ENCODE measurements at regions not wholly inside any gene's neighbourhood (a gene's known extent, or its start where the extent isn't known, plus 50 kb on each side); places are given as distances from the start of the nearest gene placed in this dataset.

DNA sequence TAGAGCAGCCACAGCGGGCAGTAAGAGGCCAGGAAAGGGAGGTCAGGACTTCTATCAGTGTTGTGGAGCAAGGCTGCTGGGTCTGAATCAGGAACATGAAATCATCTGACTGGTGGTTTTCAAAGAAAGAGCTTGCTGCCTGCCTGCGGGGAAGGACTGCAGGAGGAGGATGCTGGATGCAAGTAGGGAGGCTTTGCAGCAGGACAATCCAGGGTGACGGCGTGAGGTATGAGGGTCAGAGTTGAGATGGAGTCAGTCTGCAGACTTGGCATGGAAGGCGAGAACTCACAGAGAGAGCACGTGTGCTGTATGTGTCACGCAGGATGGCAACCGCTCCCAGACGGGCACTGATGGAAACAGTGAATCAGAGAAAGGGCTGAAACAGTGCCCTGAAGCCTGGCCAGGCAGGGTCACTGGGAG is 59.2 kb upstream of the CD93 start:
- H3K4ac ChIP-seq (ENCODE audit: low read depth, low read length): peak overlapping the region; percentile 52
- H3K9ac ChIP-seq (ENCODE audit: low read depth, low read length): no peak overlapping the region
- no peak overlapping the region for H2BK5ac ChIP-seq (ENCODE audit: low read depth, low read length, poor library complexity, severe bottlenecking)
- intact Hi-C loops (cut with micrococcal nuclease): loop anchor here (10.0 kb wide), 1 partner anchor 210 kb away; the partner anchor contains the start of gene NXT1
- H4K8ac ChIP-seq (ENCODE audit: low read depth in 2 of 2, low read length in 2 of 2): peak overlapping the region in 1 of 2 experiments; percentile 13; a peak in 1 of 4 replicates
- H4K20me1 ChIP-seq (ENCODE audit: insufficient read depth, low read length): no peaks in the 10 kb centered on the region
- POLR2A ChIA-PET (ENCODE audit: unreplicated experiment): interaction anchor here (0.7 kb wide), 1 partner anchor 89 kb away, joined by 4 read pairs; no protein-coding TSS in a partner anchor
- TF ChIP-seq, protein P1, sequence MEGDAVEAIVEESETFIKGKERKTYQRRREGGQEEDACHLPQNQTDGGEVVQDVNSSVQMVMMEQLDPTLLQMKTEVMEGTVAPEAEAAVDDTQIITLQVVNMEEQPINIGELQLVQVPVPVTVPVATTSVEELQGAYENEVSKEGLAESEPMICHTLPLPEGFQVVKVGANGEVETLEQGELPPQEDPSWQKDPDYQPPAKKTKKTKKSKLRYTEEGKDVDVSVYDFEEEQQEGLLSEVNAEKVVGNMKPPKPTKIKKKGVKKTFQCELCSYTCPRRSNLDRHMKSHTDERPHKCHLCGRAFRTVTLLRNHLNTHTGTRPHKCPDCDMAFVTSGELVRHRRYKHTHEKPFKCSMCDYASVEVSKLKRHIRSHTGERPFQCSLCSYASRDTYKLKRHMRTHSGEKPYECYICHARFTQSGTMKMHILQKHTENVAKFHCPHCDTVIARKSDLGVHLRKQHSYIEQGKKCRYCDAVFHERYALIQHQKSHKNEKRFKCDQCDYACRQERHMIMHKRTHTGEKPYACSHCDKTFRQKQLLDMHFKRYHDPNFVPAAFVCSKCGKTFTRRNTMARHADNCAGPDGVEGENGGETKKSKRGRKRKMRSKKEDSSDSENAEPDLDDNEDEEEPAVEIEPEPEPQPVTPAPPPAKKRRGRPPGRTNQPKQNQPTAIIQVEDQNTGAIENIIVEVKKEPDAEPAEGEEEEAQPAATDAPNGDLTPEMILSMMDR (conservative IDR thresholded peaks at IDR 0.05; ENCODE audit: low read depth, low read length): no peak
- TF ChIP-seq, protein P2, sequence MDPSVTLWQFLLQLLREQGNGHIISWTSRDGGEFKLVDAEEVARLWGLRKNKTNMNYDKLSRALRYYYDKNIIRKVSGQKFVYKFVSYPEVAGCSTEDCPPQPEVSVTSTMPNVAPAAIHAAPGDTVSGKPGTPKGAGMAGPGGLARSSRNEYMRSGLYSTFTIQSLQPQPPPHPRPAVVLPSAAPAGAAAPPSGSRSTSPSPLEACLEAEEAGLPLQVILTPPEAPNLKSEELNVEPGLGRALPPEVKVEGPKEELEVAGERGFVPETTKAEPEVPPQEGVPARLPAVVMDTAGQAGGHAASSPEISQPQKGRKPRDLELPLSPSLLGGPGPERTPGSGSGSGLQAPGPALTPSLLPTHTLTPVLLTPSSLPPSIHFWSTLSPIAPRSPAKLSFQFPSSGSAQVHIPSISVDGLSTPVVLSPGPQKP (IDR thresholded peaks at IDR 0.05; ENCODE audit: borderline replicate concordance, low read depth, low read length): no peak
- TF ChIP-seq BHLHE40 (IDR thresholded peaks at IDR 0.05; ENCODE audit: low read depth, low read length) (peak; percentile 87), FOS (IDR thresholded peaks at IDR 0.05; ENCODE audit: low read depth, low read length) (peak; percentile 38; the same call in 1 of the 2 replicates)
- TF ChIP-seq, protein P3, sequence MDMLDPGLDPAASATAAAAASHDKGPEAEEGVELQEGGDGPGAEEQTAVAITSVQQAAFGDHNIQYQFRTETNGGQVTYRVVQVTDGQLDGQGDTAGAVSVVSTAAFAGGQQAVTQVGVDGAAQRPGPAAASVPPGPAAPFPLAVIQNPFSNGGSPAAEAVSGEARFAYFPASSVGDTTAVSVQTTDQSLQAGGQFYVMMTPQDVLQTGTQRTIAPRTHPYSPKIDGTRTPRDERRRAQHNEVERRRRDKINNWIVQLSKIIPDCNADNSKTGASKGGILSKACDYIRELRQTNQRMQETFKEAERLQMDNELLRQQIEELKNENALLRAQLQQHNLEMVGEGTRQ (IDR thresholded peaks at IDR 0.05; ENCODE audit: low read depth, low read length): peak; percentile 64
- no peak overlapping the region for H3K27ac ChIP-seq (ENCODE audit: insufficient read depth, low read length)
- no TSS peak for BruUV-seq (replicated peaks)
- no peak overlapping the region for H3K18ac ChIP-seq (ENCODE audit: low read depth, low read length)
- peak; percentile 56 for DNase-seq
- dilution Hi-C loops (cut with HindIII; ENCODE audit: low sequenced_read_pairs, unreplicated experiment): no loop called here
- 65% methylated on average over 7 of the region's 9 CpGs; no CpG with 5 or more reads in 1 of the 2 experiments for WGBS, 2 experiments (ENCODE audit: extremely low coverage in 2 of 2, insufficient read length in 1 of 2)
- H4K91ac ChIP-seq (ENCODE audit: insufficient read depth, low read depth, low read length): peak overlapping the region; percentile 5; the same call in 1 of the 2 replicates
- peaks cover 36% of the 10 kb centered on the region for H3K9me1 ChIP-seq (ENCODE audit: insufficient read depth, low read length)
- peak overlapping the region; percentile 30; the same call in 1 of the 2 replicates for H2BK20ac ChIP-seq (ENCODE audit: low read depth, low read length)
- no peak overlapping the region for H3K4me3 ChIP-seq (ENCODE audit: insufficient read depth, low read depth, low read length)
- peak overlapping the region; percentile 56 for H2AK5ac ChIP-seq (ENCODE audit: low read depth, low read length)
- H4K5ac ChIP-seq (ENCODE audit: low read depth, low read length): no peak overlapping the region
- H3K23ac ChIP-seq (ENCODE audit: low read depth, low read length): peak overlapping the region; percentile 15; the same call in 1 of the 2 replicates
- H3K56ac ChIP-seq (ENCODE audit: extremely low read depth, insufficient read depth, low read length): no peak overlapping the region
- H2AFZ ChIP-seq (replicated peaks; ENCODE audit: low read length, poor library complexity): peak overlapping the region; percentile 58
- in situ Hi-C loops (cut with MboI; ENCODE audit: low sequenced_read_pairs): no loop called here
- H3K9me3 ChIP-seq (ENCODE audit: control insufficient read depth, insufficient read depth, low read length): no peaks in the 10 kb centered on the region
- CTCF ChIA-PET: no interaction called here
- 0 out of 2 replicates have a peak, but pooled peaks have one; percentile 3 for ATAC-seq (ENCODE audit: low read depth)
- H2AK9ac ChIP-seq (replicated peaks; ENCODE audit: low read depth, low read length, poor library complexity): no peak overlapping the region
- H3K4me1 ChIP-seq (ENCODE audit: control insufficient read depth, insufficient read depth, low read length): peaks cover 29% of the 10 kb centered on the region
- H3K36me3 ChIP-seq (ENCODE audit: control insufficient read depth, insufficient read depth, low read length): no peaks in the 10 kb centered on the region
- no peak overlapping the region for H3K4me2 ChIP-seq (ENCODE audit: low read depth, low read length)
- peak overlapping the region; percentile 28 for H2BK120ac ChIP-seq (ENCODE audit: low read depth, low read length)
- no peaks in the 10 kb centered on the region for H3K79me1 ChIP-seq (ENCODE audit: low read depth in 1 of 2, low read length in 2 of 2)
- H3K14ac ChIP-seq (replicated peaks; ENCODE audit: low read depth, low read length): peak overlapping the region; percentile 49
- H2BK15ac ChIP-seq (ENCODE audit: low read depth, low read length): peak overlapping the region; percentile 25; the same call in 1 of the 3 replicates
- H3K27me3 ChIP-seq (ENCODE audit: control insufficient read depth, insufficient read depth, low read length): no peaks in the 10 kb centered on the region
